NT2/D1 (cell line): ENCODE measurements at regions not wholly inside any gene's neighbourhood (a gene's known extent, or its start where the extent isn't known, plus 50 kb on each side); places are given as distances from the start of the nearest gene placed in this dataset.

Source experiments
- YY1 ChIP-seq: IDR thresholded peaks from 2 replicates; pipeline ENCODE4 v1.6.1; 2011; ENCODE audit not compliant: insufficient read length, insufficient read depth
- ZNF274 ChIP-seq: IDR thresholded peaks from 2 replicates; pipeline ENCODE4 v1.6.1; 2011; ENCODE audit warnings: mild to moderate bottlenecking, low read depth, low read length

- TF ChIP-seq ZNF274 (no peak), YY1 (no peak)
Observed at GRCh38 chr12:79524507-79525148, 166.1 kb downstream of the PAWR start.
